HL-60 (cell line): ENCODE measurements at regions not wholly inside any gene's neighbourhood (a gene's known extent, or its start where the extent isn't known, plus 50 kb on each side); places are given as distances from the start of the nearest gene placed in this dataset.

ENCODE experiments used
- DNase-seq, 2 experiments: peaks; one replicate each; pipeline ENCODE4 v3.0.0-alpha.2; 2010 to 2020; ENCODE audit warnings: low read depth in 1 of 2, low spot score in 1 of 2
- H3K27ac ChIP-seq: fragments of 250-450 bp; sonication (Bioruptor Pico); replicated peaks from 2 replicates; pipeline ENCODE4 v1.5.1; 2020; ENCODE audit warnings: mild to moderate bottlenecking, moderate library complexity
- H3K27me3 ChIP-seq: fragments of 250-450 bp; sonication (Bioruptor Pico); 2 replicates; pipeline ENCODE4 v1.5.1; 2021; ENCODE audit warnings: mild to moderate bottlenecking, moderate library complexity; ENCODE audit not compliant: insufficient read depth, poor library complexity, severe bottlenecking
- H3K4me3 ChIP-seq: replicated peaks from 2 replicates; pipeline ENCODE4 v1.5.1; 2011; ENCODE audit warnings: mild to moderate bottlenecking, control low read depth, low read length; ENCODE audit not compliant: insufficient read depth
- GABPA ChIP-seq: IDR thresholded peaks from 2 replicates; pipeline ENCODE4 v1.6.1; 2012; ENCODE audit warnings: low read depth
- POLR2AphosphoS5 ChIP-seq: IDR thresholded peaks from 2 replicates; pipeline ENCODE4 v1.6.1; 2012; ENCODE audit warnings: low read depth
- SPI1 ChIP-seq: IDR thresholded peaks from 2 replicates; pipeline ENCODE4 v1.6.1; 2012; ENCODE audit warnings: low read depth, mild to moderate bottlenecking, borderline replicate concordance
- TF ChIP-seq, protein P1 (sequence below): IDR thresholded peaks from 2 replicates; pipeline ENCODE4 v1.6.1; 2012; ENCODE audit warnings: low read depth; ENCODE audit not compliant: insufficient replicate concordance
- TF ChIP-seq, protein P2 (sequence below): IDR thresholded peaks from one replicate; pipeline ENCODE4 v1.5.1; 2011; ENCODE audit warnings: low read length, control low read depth, inconsistent platforms; ENCODE audit not compliant: insufficient read depth

DNA sequence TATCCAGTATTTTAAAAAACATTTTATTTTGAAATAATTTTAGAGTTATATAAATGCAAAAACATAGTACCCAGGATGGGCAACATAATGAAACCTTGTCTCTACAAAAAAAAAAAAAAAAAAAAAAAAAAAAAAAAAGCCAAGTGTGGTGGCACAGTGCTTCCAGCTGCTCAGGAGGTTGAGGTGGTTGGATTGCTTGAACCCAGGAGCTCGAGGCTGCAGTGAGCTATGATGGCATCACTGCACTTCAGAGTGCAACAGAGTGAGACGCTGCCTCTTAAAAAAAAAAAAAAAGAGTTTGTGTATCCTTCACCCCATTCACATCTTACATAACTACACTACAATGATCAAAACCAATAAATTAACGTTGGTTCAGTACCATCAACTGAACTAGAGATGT lies 115.6 kb upstream of the KIF26B start:
- H3K27ac ChIP-seq, result no peak overlapping the region
- H3K4me3 ChIP-seq, result no peak overlapping the region
- no peaks in the 10 kb centered on the region for H3K27me3 ChIP-seq
- DNase-seq, result no peak
- TF ChIP-seq, protein P1, sequence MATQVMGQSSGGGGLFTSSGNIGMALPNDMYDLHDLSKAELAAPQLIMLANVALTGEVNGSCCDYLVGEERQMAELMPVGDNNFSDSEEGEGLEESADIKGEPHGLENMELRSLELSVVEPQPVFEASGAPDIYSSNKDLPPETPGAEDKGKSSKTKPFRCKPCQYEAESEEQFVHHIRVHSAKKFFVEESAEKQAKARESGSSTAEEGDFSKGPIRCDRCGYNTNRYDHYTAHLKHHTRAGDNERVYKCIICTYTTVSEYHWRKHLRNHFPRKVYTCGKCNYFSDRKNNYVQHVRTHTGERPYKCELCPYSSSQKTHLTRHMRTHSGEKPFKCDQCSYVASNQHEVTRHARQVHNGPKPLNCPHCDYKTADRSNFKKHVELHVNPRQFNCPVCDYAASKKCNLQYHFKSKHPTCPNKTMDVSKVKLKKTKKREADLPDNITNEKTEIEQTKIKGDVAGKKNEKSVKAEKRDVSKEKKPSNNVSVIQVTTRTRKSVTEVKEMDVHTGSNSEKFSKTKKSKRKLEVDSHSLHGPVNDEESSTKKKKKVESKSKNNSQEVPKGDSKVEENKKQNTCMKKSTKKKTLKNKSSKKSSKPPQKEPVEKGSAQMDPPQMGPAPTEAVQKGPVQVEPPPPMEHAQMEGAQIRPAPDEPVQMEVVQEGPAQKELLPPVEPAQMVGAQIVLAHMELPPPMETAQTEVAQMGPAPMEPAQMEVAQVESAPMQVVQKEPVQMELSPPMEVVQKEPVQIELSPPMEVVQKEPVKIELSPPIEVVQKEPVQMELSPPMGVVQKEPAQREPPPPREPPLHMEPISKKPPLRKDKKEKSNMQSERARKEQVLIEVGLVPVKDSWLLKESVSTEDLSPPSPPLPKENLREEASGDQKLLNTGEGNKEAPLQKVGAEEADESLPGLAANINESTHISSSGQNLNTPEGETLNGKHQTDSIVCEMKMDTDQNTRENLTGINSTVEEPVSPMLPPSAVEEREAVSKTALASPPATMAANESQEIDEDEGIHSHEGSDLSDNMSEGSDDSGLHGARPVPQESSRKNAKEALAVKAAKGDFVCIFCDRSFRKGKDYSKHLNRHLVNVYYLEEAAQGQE, result no peak
- TF ChIP-seq SPI1 (no peak), POLR2AphosphoS5 (no peak), GABPA (no peak)
- TF ChIP-seq, protein P2, sequence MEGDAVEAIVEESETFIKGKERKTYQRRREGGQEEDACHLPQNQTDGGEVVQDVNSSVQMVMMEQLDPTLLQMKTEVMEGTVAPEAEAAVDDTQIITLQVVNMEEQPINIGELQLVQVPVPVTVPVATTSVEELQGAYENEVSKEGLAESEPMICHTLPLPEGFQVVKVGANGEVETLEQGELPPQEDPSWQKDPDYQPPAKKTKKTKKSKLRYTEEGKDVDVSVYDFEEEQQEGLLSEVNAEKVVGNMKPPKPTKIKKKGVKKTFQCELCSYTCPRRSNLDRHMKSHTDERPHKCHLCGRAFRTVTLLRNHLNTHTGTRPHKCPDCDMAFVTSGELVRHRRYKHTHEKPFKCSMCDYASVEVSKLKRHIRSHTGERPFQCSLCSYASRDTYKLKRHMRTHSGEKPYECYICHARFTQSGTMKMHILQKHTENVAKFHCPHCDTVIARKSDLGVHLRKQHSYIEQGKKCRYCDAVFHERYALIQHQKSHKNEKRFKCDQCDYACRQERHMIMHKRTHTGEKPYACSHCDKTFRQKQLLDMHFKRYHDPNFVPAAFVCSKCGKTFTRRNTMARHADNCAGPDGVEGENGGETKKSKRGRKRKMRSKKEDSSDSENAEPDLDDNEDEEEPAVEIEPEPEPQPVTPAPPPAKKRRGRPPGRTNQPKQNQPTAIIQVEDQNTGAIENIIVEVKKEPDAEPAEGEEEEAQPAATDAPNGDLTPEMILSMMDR, result no peak

GRCh38 chr1:245036102-245036501 lies 118.7 kb upstream of the KIF26B start:
- DNase-seq, result no peak
- TF ChIP-seq, protein P1, result no peak
- TF ChIP-seq SPI1, result no peak
- TF ChIP-seq POLR2AphosphoS5, result no peak
- TF ChIP-seq GABPA, result no peak
- TF ChIP-seq, protein P2, result no peak
- Histone ChIP-seq H3K27ac (no peak overlapping the region), H3K4me3 (no peak overlapping the region), H3K27me3 (no peaks in the 10 kb centered on the region)

DNA sequence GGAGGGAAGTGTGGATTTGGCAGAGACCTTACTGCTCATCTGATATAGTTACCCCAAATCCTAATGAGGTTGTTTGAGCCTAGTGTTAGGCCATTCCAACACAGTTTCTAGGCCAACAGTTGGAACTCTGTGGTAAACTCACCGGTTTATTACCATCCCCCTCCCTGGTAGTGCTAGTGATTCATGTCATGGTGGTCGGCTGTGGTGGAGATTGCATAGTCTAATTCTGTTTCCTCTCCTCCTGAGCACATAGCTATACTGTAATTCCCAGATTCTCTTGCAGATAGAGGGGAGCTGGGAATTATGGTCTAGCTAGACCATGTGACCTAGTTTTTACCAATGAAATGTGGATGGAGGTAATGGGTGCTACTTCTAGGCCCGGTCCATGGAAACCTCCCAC lies 123.7 kb upstream of the KIF26B start:
- TF ChIP-seq, protein P1, result no peak
- TF ChIP-seq, protein P2, result no peak
- no peak for TF ChIP-seq SPI1
- TF ChIP-seq GABPA, result no peak
- no peak for TF ChIP-seq POLR2AphosphoS5
- H3K4me3 ChIP-seq, result no peak overlapping the region
- H3K27ac ChIP-seq, result no peak overlapping the region
- no peak for DNase-seq
- H3K27me3 ChIP-seq, result no peaks in the 10 kb centered on the region
